Endothelial cell of umbilical vein (primary cell): ENCODE measurements at regions not wholly inside any gene's neighbourhood (a gene's known extent, or its start where the extent isn't known, plus 50 kb on each side); places are given as distances from the start of the nearest gene placed in this dataset.

Source experiments
- BruUV-seq: library from RNA; stranded (reverse); fragments of 400-500 nt; replicated peaks from 2 replicates; lab custom pipeline; 2021; lab: Mats Ljungman, UMichigan
- CTCF ChIA-PET: fragments of 300-600, 350-600 bp; sonication (Branson Sonifier 250); formaldehyde crosslinking; loops from one replicate; lab custom pipeline; 2021; ENCODE audit warnings: antibody characterized with exemption, inconsistent platforms; lab: Charles Lee
- POLR2A ChIA-PET: fragments of 300-600, 350-600 bp; sonication (Branson Sonifier 250); formaldehyde crosslinking; loops from one replicate; lab custom pipeline; 2021; ENCODE audit warnings: antibody characterized with exemption, inconsistent platforms; lab: Charles Lee
- DNase-seq: peaks from one replicate; pipeline ENCODE4 v3.0.0-alpha.2; 2011; ENCODE audit warnings: low read depth, low spot score
- FAIRE-seq: peaks from 2 replicates; lab custom pipeline; 2011; peaks lifted over from hg19 to GRCh38; lab: Jason Lieb, UNC
- H2AFZ ChIP-seq: 2 replicates; pipeline ENCODE4 v1.6.0; 2012; ENCODE audit warnings: low read depth, low read length, control low read depth, inconsistent platforms
- H3K27ac ChIP-seq: 2 replicates; pipeline ENCODE4 v1.5.1; 2011; ENCODE audit warnings: low read depth, mild to moderate bottlenecking, control low read depth, low read length, moderate library complexity; ENCODE audit not compliant: insufficient read depth
- H3K27me3 ChIP-seq, 2 experiments: 2 replicates each; pipeline versions ENCODE4 v1.6.0 to v1.6.1; 2011; ENCODE audit warnings: low read length in 2 of 2, mixed read lengths in 1 of 2; ENCODE audit not compliant: control insufficient read depth in 2 of 2, insufficient read depth in 2 of 2
- H3K36me3 ChIP-seq, 2 experiments: 2 replicates in 1 of 2; 3 replicates in 1 of 2; pipeline ENCODE4 v1.5.1; 2011; ENCODE audit warnings: low read length in 2 of 2, mild to moderate bottlenecking in 1 of 2, moderate library complexity in 1 of 2; ENCODE audit not compliant: control insufficient read depth in 2 of 2, insufficient read depth in 2 of 2; ENCODE audit errors: extremely low read depth in 1 of 2
- H3K4me1 ChIP-seq: 3 replicates; pipeline ENCODE4 v1.5.1; 2011; ENCODE audit warnings: mild to moderate bottlenecking, low read length; ENCODE audit not compliant: control insufficient read depth, insufficient read depth; ENCODE audit errors: extremely low read depth
- H3K4me2 ChIP-seq: 2 replicates; pipeline ENCODE4 v1.6.1; 2011; ENCODE audit warnings: low read length, control low read depth, mixed read lengths; ENCODE audit not compliant: insufficient read depth
- H3K4me3 ChIP-seq, 3 experiments: fragments of 200-600 bp in 1 of 3; sonication (generic), shearing (Covaris generic) in 1 of 3; replicated peaks in 1 of 3; 2 replicates each; pipeline ENCODE4 v1.5.1; 2011 to 2016; ENCODE audit warnings: control low read depth in 3 of 3, low read length in 3 of 3, mild to moderate bottlenecking in 2 of 3, inconsistent platforms in 1 of 3, low read depth in 1 of 3, moderate library complexity in 1 of 3; ENCODE audit not compliant: insufficient read depth in 1 of 3
- H3K79me2 ChIP-seq: 2 replicates; pipeline ENCODE4 v1.6.0; 2012; ENCODE audit warnings: low read length, inconsistent platforms; ENCODE audit not compliant: control insufficient read depth, insufficient read depth
- H3K9ac ChIP-seq: replicated peaks from 2 replicates; pipeline ENCODE3; 2011; ENCODE audit warnings: low read length, control low read depth; ENCODE audit not compliant: insufficient read depth; ENCODE audit errors: extremely low read depth
- H3K9me1 ChIP-seq: replicated peaks from 3 replicates; pipeline ENCODE4 v1.6.0; 2011; ENCODE audit warnings: mild to moderate bottlenecking, low read length; ENCODE audit not compliant: control insufficient read depth, insufficient read depth; ENCODE audit errors: extremely low read depth
- H3K9me3 ChIP-seq: replicated peaks from 2 replicates; pipeline ENCODE4 v1.5.1; 2012; ENCODE audit warnings: low read length, inconsistent platforms; ENCODE audit not compliant: control insufficient read depth, insufficient read depth
- H4K20me1 ChIP-seq: replicated peaks from 2 replicates; pipeline ENCODE3; 2011; ENCODE audit warnings: mild to moderate bottlenecking, low read length; ENCODE audit not compliant: control insufficient read depth, insufficient read depth; ENCODE audit errors: extremely low read depth
- FOS ChIP-seq: IDR thresholded peaks from 2 replicates; pipeline ENCODE4 v1.6.1; 2011; ENCODE audit warnings: mild to moderate bottlenecking, low read length, moderate library complexity, borderline replicate concordance; ENCODE audit not compliant: insufficient read depth
- MYC ChIP-seq: IDR thresholded peaks from one replicate; pipeline ENCODE4 v1.6.1; 2011; ENCODE audit warnings: mild to moderate bottlenecking, low read depth, low read length
- dilution Hi-C: fragments of 300-500 bp; cut with MboI; formaldehyde crosslinking; loops from one replicate; pipeline ENCODE4 v1.15.0; 2019; ENCODE audit warnings: low sequenced_read_pairs; ENCODE audit not compliant: extremely low pct_ligation_motif_present
- intact Hi-C: fragments of 100-400 bp; cut with micrococcal nuclease; formaldehyde crosslinking; loops from one replicate; pipeline ENCODE4 v1.10.0; 2022

DNA sequence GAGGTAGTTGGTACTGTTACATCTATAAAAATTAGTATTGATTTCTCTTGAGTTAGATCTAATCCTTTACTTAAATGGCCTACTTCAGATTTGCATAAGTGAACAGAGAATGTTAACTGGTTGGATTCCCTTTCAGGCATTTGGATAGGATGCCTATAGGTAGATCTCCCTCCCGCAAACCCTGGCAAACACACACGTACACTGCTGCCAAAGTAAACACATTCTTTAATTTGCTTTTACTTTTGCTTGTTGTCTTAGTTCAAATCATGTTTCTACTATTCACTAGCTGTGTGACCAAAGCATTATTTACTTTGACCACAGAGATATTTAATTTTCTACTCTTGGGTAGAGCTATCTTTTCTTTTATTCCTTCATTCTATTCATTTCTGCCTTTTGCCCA is 936.1 kb upstream of the FBXO33 start:
- H2AFZ ChIP-seq = no peak overlapping the region
- CTCF ChIA-PET = no interaction called here

DNA sequence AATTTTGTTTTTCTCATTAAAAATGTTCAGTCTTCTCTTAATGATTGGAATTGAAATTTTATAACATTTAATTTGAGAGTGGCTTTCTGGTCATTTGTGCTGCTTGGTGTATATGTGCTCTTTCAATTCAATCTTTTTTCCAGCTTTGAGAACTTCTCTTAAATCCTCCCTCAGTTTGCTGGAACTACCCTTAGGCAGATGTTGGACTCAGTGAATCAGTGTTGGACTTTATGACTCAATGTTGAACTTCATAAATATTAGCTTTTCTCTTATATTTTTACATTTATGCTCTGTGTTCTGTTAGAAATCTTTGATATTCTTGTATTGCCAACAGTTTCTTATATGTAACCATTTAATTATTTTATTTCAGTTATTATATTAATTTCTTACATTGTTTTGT is 935.5 kb upstream of the FBXO33 start:
- no peak overlapping the region for H3K4me2 ChIP-seq
- no peak for TF ChIP-seq MYC
- H3K9me1 ChIP-seq = no peaks in the 10 kb centered on the region
- no peak overlapping the region for H3K4me3 ChIP-seq
- H3K27me3 ChIP-seq = no peaks in the 10 kb centered on the region
- H3K27ac ChIP-seq = no peak overlapping the region
- no peaks in the 10 kb centered on the region for H3K4me1 ChIP-seq
- no peaks in the 10 kb centered on the region for H4K20me1 ChIP-seq
- H3K9ac ChIP-seq = no peak overlapping the region
- CTCF ChIA-PET = no interaction called here
- DNase-seq = no peak
- no peak overlapping the region for H2AFZ ChIP-seq
- BruUV-seq = no TSS peak
- H3K36me3 ChIP-seq = no peaks in the 10 kb centered on the region
- dilution Hi-C loops = no loop called here
- POLR2A ChIA-PET = no interaction called here
- FAIRE-seq = no peak
- no peaks in the 10 kb centered on the region for H3K79me2 ChIP-seq
- H3K9me3 ChIP-seq = no peaks in the 10 kb centered on the region
- intact Hi-C loops = no loop called here

More for the DNA sequence above, 936.1 kb upstream of the FBXO33 start:
- no peak for TF ChIP-seq FOS
- dilution Hi-C loops = no loop called here
- no peaks in the 10 kb centered on the region for H3K79me2 ChIP-seq
- FAIRE-seq = no peak
- no peak overlapping the region for H3K4me2 ChIP-seq
- H4K20me1 ChIP-seq = no peaks in the 10 kb centered on the region
- no peaks in the 10 kb centered on the region for H3K9me3 ChIP-seq
- H3K4me3 ChIP-seq = no peak overlapping the region
- POLR2A ChIA-PET = no interaction called here
- H3K9me1 ChIP-seq = no peaks in the 10 kb centered on the region
- no peak for DNase-seq
- H3K27ac ChIP-seq = no peak overlapping the region
- intact Hi-C loops = no loop called here
- H3K27me3 ChIP-seq = no peaks in the 10 kb centered on the region
- no peaks in the 10 kb centered on the region for H3K4me1 ChIP-seq
- H3K36me3 ChIP-seq = no peaks in the 10 kb centered on the region
- no TSS peak for BruUV-seq
- no peak overlapping the region for H3K9ac ChIP-seq
